Activated CD8-positive, alpha-beta T cell treated with anti-CD3 and anti-CD28 coated beads, Interleukin-2, amount 10 ng/mL, durations not matched to agents 7 days and 5 days (primary cell): ENCODE measurements at regions not wholly inside any gene's neighbourhood (a gene's known extent, or its start where the extent isn't known, plus 50 kb on each side); places are given as distances from the start of the nearest gene placed in this dataset.

Experiments
- ATAC-seq: fragments of 150-1000 bp; cut with Tn5 transposase; one replicate; pipeline ENCODE4 v1.10.0; 2021; ENCODE audit warnings: moderate library complexity
- CTCF ChIA-PET: fragments of 350-600 bp; sonication (Branson Sonifier 250); formaldehyde crosslinking; loops from one replicate; lab custom pipeline; 2021; ENCODE audit warnings: antibody characterized with exemption; lab: Charles Lee
- POLR2A ChIA-PET: fragments of 350-600 bp; sonication (Branson Sonifier 250); formaldehyde crosslinking; loops from one replicate; lab custom pipeline; 2021; ENCODE audit warnings: antibody characterized with exemption; lab: Charles Lee
- DNase-seq: peaks from one replicate; pipeline ENCODE4 v3.0.0-alpha.2; 2020
- H3K27ac Mint-ChIP-seq: one replicate; pipeline ENCODE4 v1.8.0; 2021; ENCODE audit warnings: mild to moderate bottlenecking, mixed read lengths
- H3K27me3 Mint-ChIP-seq: one replicate; pipeline ENCODE4 v1.8.0; 2021; ENCODE audit warnings: low read depth, mixed read lengths
- H3K36me3 Mint-ChIP-seq: one replicate; pipeline ENCODE4 v1.8.0; 2021; ENCODE audit warnings: low read depth, mixed read lengths
- H3K4me1 Mint-ChIP-seq: one replicate; pipeline ENCODE4 v1.8.0; 2021; ENCODE audit warnings: low read depth, mixed read lengths
- H3K4me3 Mint-ChIP-seq: one replicate; pipeline ENCODE4 v1.8.0; 2021; ENCODE audit warnings: mild to moderate bottlenecking, mixed read lengths
- H3K9me3 Mint-ChIP-seq: one replicate; pipeline ENCODE4 v1.8.0; 2022; ENCODE audit warnings: mixed read lengths; ENCODE audit not compliant: insufficient read depth

- Mint-ChIP-seq H3K27ac (no peak overlapping the region), H3K4me1 (no peaks in the 10 kb centered on the region), H3K36me3 (no peaks in the 10 kb centered on the region), H3K9me3 (no peaks in the 10 kb centered on the region), H3K27me3 (no peaks in the 10 kb centered on the region), H3K4me3 (no peak overlapping the region)
- no peak for DNase-seq
- POLR2A ChIA-PET, result no interaction called here
- CTCF ChIA-PET, result no interaction called here
- no peak for ATAC-seq
These were observed 384.3 kb downstream of the ADAMTS20 start for GRCh38 chr12:43167691-43168090.

- Mint-ChIP-seq H3K4me3 (no peak overlapping the region), H3K9me3 (no peaks in the 10 kb centered on the region), H3K36me3 (no peaks in the 10 kb centered on the region), H3K4me1 (no peaks in the 10 kb centered on the region), H3K27ac (no peak overlapping the region), H3K27me3 (no peaks in the 10 kb centered on the region)
- ChIA-PET CTCF (no interaction called here), POLR2A (no interaction called here)
- ATAC-seq (no peak), DNase-seq (no peak)
These were observed 386.7 kb downstream of the ADAMTS20 start for GRCh38 chr12:43165351-43165750.

- Mint-ChIP-seq H3K27me3 (no peaks in the 10 kb centered on the region), H3K27ac (no peak overlapping the region), H3K4me1 (no peaks in the 10 kb centered on the region), H3K4me3 (no peak overlapping the region), H3K9me3 (no peaks in the 10 kb centered on the region), H3K36me3 (no peaks in the 10 kb centered on the region)
- ATAC-seq (no peak), DNase-seq (no peak)
- CTCF ChIA-PET, result no interaction called here
- POLR2A ChIA-PET, result no interaction called here
These were observed 389.9 kb downstream of the ADAMTS20 start for GRCh38 chr12:43162138-43162537.

- H3K36me3 Mint-ChIP-seq, result no peaks in the 10 kb centered on the region
- DNase-seq (no peak), ATAC-seq (no peak)
- H3K9me3 Mint-ChIP-seq, result peaks cover 6% of the 10 kb centered on the region
- no peak overlapping the region for H3K4me3 Mint-ChIP-seq
- no peaks in the 10 kb centered on the region for H3K27me3 Mint-ChIP-seq
- no peak overlapping the region for H3K27ac Mint-ChIP-seq
- no peaks in the 10 kb centered on the region for H3K4me1 Mint-ChIP-seq
- ChIA-PET CTCF (no interaction called here), POLR2A (no interaction called here)
These were observed 392.5 kb downstream of the ADAMTS20 start for GRCh38 chr12:43159506-43159905.

- no peaks in the 10 kb centered on the region for H3K36me3 Mint-ChIP-seq
- DNase-seq (no peak), ATAC-seq (no peak)
- no peak overlapping the region for H3K4me3 Mint-ChIP-seq
- H3K27ac Mint-ChIP-seq, result no peak overlapping the region
- ChIA-PET CTCF (no interaction called here), POLR2A (no interaction called here)
- no peaks in the 10 kb centered on the region for H3K27me3 Mint-ChIP-seq
- H3K9me3 Mint-ChIP-seq, result peaks cover 6% of the 10 kb centered on the region
- H3K4me1 Mint-ChIP-seq, result no peaks in the 10 kb centered on the region
These were observed 393.9 kb downstream of the ADAMTS20 start for GRCh38 chr12:43158126-43158525.

- no peaks in the 10 kb centered on the region for H3K4me1 Mint-ChIP-seq
- peaks cover 6% of the 10 kb centered on the region for H3K9me3 Mint-ChIP-seq
- no peak overlapping the region for H3K4me3 Mint-ChIP-seq
- no peak for DNase-seq
- ChIA-PET CTCF (no interaction called here), POLR2A (no interaction called here)
- ATAC-seq, result no peak
- H3K36me3 Mint-ChIP-seq, result no peaks in the 10 kb centered on the region
- no peaks in the 10 kb centered on the region for H3K27me3 Mint-ChIP-seq
- H3K27ac Mint-ChIP-seq, result no peak overlapping the region
These were observed 396.6 kb downstream of the ADAMTS20 start for GRCh38 chr12:43155376-43155775.

- CTCF ChIA-PET, result no interaction called here
- ATAC-seq, result no peak
- POLR2A ChIA-PET, result no interaction called here
- Mint-ChIP-seq H3K4me3 (no peak overlapping the region), H3K4me1 (no peaks in the 10 kb centered on the region), H3K27ac (no peak overlapping the region), H3K9me3 (peaks cover 6% of the 10 kb centered on the region), H3K27me3 (no peaks in the 10 kb centered on the region), H3K36me3 (no peaks in the 10 kb centered on the region)
- no peak for DNase-seq
These were observed 397.4 kb downstream of the ADAMTS20 start for GRCh38 chr12:43154498-43155045.

- ChIA-PET CTCF (no interaction called here), POLR2A (no interaction called here)
- Mint-ChIP-seq H3K36me3 (no peaks in the 10 kb centered on the region), H3K9me3 (peaks cover 6% of the 10 kb centered on the region), H3K27me3 (no peaks in the 10 kb centered on the region), H3K27ac (no peak overlapping the region), H3K4me3 (no peak overlapping the region), H3K4me1 (no peaks in the 10 kb centered on the region)
- no peak for DNase-seq
- ATAC-seq, result no peak
These were observed 400.5 kb downstream of the ADAMTS20 start for GRCh38 chr12:43151441-43151981.

- no peak overlapping the region for H3K27ac Mint-ChIP-seq
- ATAC-seq, result no peak
- H3K4me3 Mint-ChIP-seq, result no peak overlapping the region
- H3K4me1 Mint-ChIP-seq, result no peaks in the 10 kb centered on the region
- DNase-seq, result no peak
- CTCF ChIA-PET, result no interaction called here
- no peaks in the 10 kb centered on the region for H3K9me3 Mint-ChIP-seq
- H3K27me3 Mint-ChIP-seq, result no peaks in the 10 kb centered on the region
- no peaks in the 10 kb centered on the region for H3K36me3 Mint-ChIP-seq
- POLR2A ChIA-PET, result no interaction called here
These were observed 403.3 kb downstream of the ADAMTS20 start for GRCh38 chr12:43148691-43149090.

- no peak for DNase-seq
- Mint-ChIP-seq H3K9me3 (no peaks in the 10 kb centered on the region), H3K4me3 (no peak overlapping the region), H3K36me3 (no peaks in the 10 kb centered on the region), H3K27ac (no peak overlapping the region), H3K27me3 (no peaks in the 10 kb centered on the region), H3K4me1 (no peaks in the 10 kb centered on the region)
- POLR2A ChIA-PET, result no interaction called here
- CTCF ChIA-PET, result no interaction called here
- no peak for ATAC-seq
These were observed 404.1 kb downstream of the ADAMTS20 start for GRCh38 chr12:43147878-43148277.

GRCh38 chr12:43145481-43145880 is 406.5 kb downstream of the ADAMTS20 start:
- CTCF ChIA-PET, result no interaction called here

GRCh38 chr12:43143278-43143677 is 408.7 kb downstream of the ADAMTS20 start:
- ChIA-PET CTCF (no interaction called here), POLR2A (no interaction called here)
- ATAC-seq (no peak), DNase-seq (no peak)
- no peak overlapping the region for H3K4me3 Mint-ChIP-seq
- no peak overlapping the region for H3K27ac Mint-ChIP-seq
- no peaks in the 10 kb centered on the region for H3K4me1 Mint-ChIP-seq
- peaks cover 6% of the 10 kb centered on the region for H3K9me3 Mint-ChIP-seq
- H3K27me3 Mint-ChIP-seq, result no peaks in the 10 kb centered on the region
- no peaks in the 10 kb centered on the region for H3K36me3 Mint-ChIP-seq

More at GRCh38 chr12:43145481-43145880, 406.5 kb downstream of the ADAMTS20 start:
- H3K9me3 Mint-ChIP-seq, result no peaks in the 10 kb centered on the region
- no peak for ATAC-seq
- H3K27me3 Mint-ChIP-seq, result no peaks in the 10 kb centered on the region
- no peaks in the 10 kb centered on the region for H3K4me1 Mint-ChIP-seq
- H3K27ac Mint-ChIP-seq, result no peak overlapping the region
- POLR2A ChIA-PET, result no interaction called here
- no peak for DNase-seq
- no peak overlapping the region for H3K4me3 Mint-ChIP-seq
- no peaks in the 10 kb centered on the region for H3K36me3 Mint-ChIP-seq

GRCh38 chr12:43132291-43132690 is 419.7 kb downstream of the ADAMTS20 start:
- ATAC-seq, result no peak
- Mint-ChIP-seq H3K9me3 (no peaks in the 10 kb centered on the region), H3K27ac (no peak overlapping the region), H3K27me3 (no peaks in the 10 kb centered on the region), H3K4me1 (no peaks in the 10 kb centered on the region), H3K4me3 (no peak overlapping the region), H3K36me3 (no peaks in the 10 kb centered on the region)
- DNase-seq, result no peak
- POLR2A ChIA-PET, result no interaction called here
- CTCF ChIA-PET, result no interaction called here
